IMR-90 (cell line): ENCODE measurements at regions not wholly inside any gene's neighbourhood (a gene's known extent, or its start where the extent isn't known, plus 50 kb on each side); places are given as distances from the start of the nearest gene placed in this dataset.

Experiments
- CTCF ChIP-seq: conservative IDR thresholded peaks from 2 replicates; pipeline ENCODE4 v1.5.1; 2012; ENCODE audit warnings: mild to moderate bottlenecking, low read depth, low read length, improper control_type of control experiment
- FOS ChIP-seq: fragments of 150-350 bp; IDR thresholded peaks from 2 replicates; pipeline ENCODE4 v1.6.1; 2016; ENCODE audit warnings: low read depth, low read length
- MAFK ChIP-seq: IDR thresholded peaks from 2 replicates; pipeline ENCODE4 v1.6.1; 2012; ENCODE audit warnings: low read depth, low read length, improper control_type of control experiment
- MXI1 ChIP-seq: IDR thresholded peaks from 2 replicates; pipeline ENCODE4 v1.6.1; 2012; ENCODE audit warnings: low read depth, mild to moderate bottlenecking, low read length, moderate library complexity, borderline replicate concordance
- POLR2A ChIP-seq: IDR thresholded peaks from 2 replicates; pipeline ENCODE4 v1.6.1; 2012; ENCODE audit warnings: mild to moderate bottlenecking, low read depth, low read length
- RAD21 ChIP-seq: IDR thresholded peaks from 2 replicates; pipeline ENCODE4 v1.6.1; 2012; ENCODE audit warnings: low read length, improper control_type of control experiment
- SMC3 ChIP-seq: fragments of 150-350 bp; IDR thresholded peaks from 2 replicates; pipeline ENCODE4 v1.6.1; 2016; ENCODE audit warnings: low read depth, mild to moderate bottlenecking, antibody characterized with exemption, low read length, moderate library complexity
- USF2 ChIP-seq: fragments of 150-350 bp; IDR thresholded peaks from 2 replicates; pipeline ENCODE4 v1.6.1; 2017; ENCODE audit warnings: mild to moderate bottlenecking, antibody characterized with exemption, low read length, low read depth

- TF ChIP-seq CTCF: no peak
- no peak for TF ChIP-seq POLR2A
- no peak for TF ChIP-seq USF2
- no peak for TF ChIP-seq RAD21
- no peak for TF ChIP-seq FOS
- TF ChIP-seq SMC3: no peak
- no peak for TF ChIP-seq MAFK
- no peak for TF ChIP-seq MXI1
Measured at GRCh38 chr21:27487676-27488075, 520.8 kb upstream of the ADAMTS5 start.
